GM19328 (cell line): ENCODE measurements at regions not wholly inside any gene's neighbourhood (a gene's known extent, or its start where the extent isn't known, plus 50 kb on each side); places are given as distances from the start of the nearest gene placed in this dataset.

Experiments
- ATAC-seq: cut with Tn5 transposase; IDR thresholded peaks from one replicate; pipeline ENCODE4 v1.9.1; 2021; ENCODE audit warnings: mild to moderate bottlenecking, moderate library complexity; ENCODE audit not compliant: unreplicated experiment

- ATAC-seq = no peak
Measured at GRCh38 chr9:20291201-20291600, 331.1 kb downstream of the MLLT3 start.

- no peak for ATAC-seq
Measured at GRCh38 chr9:20290257-20290656, 332.0 kb downstream of the MLLT3 start.

GRCh38 chr9:20289423-20290010 lies 332.8 kb downstream of the MLLT3 start:
- no peak for ATAC-seq

GRCh38 chr9:20286969-20287368 lies 335.3 kb downstream of the MLLT3 start:
- no peak for ATAC-seq

GRCh38 chr9:20286154-20286700 lies 336.1 kb downstream of the MLLT3 start:
- no peak for ATAC-seq

GRCh38 chr9:20284601-20285289 lies 337.6 kb downstream of the MLLT3 start:
- ATAC-seq = no peak

- no peak for ATAC-seq
Measured at GRCh38 chr9:20280330-20280729, 342.0 kb downstream of the MLLT3 start.

GRCh38 chr9:20276762-20277161 lies 345.5 kb downstream of the MLLT3 start:
- no peak for ATAC-seq

GRCh38 chr9:20271723-20272122 lies 350.6 kb downstream of the MLLT3 start:
- no peak for ATAC-seq

- no peak for ATAC-seq
Measured at GRCh38 chr9:20271096-20271495, 351.2 kb downstream of the MLLT3 start.

GRCh38 chr9:20270161-20270560 lies 352.1 kb downstream of the MLLT3 start:
- ATAC-seq = no peak

- ATAC-seq = no peak
Measured at GRCh38 chr9:20269620-20270019, 352.7 kb downstream of the MLLT3 start.

- ATAC-seq = no peak
Measured at GRCh38 chr9:20264896-20265295, 357.4 kb downstream of the MLLT3 start.

- no peak for ATAC-seq
Measured at GRCh38 chr9:20262611-20263010, 359.7 kb downstream of the MLLT3 start.

- no peak for ATAC-seq
Measured at GRCh38 chr9:20256284-20256948, 365.9 kb downstream of the MLLT3 start.

GRCh38 chr9:20255052-20255451 lies 367.2 kb downstream of the MLLT3 start:
- ATAC-seq = no peak

GRCh38 chr9:20253635-20254034 lies 368.7 kb downstream of the MLLT3 start:
- no peak for ATAC-seq

GRCh38 chr9:20252778-20253177 lies 369.5 kb downstream of the MLLT3 start:
- no peak for ATAC-seq

- no peak for ATAC-seq
Measured at GRCh38 chr9:20250791-20251190, 371.5 kb downstream of the MLLT3 start.

- no peak for ATAC-seq
Measured at GRCh38 chr9:20244271-20244670, 378.0 kb downstream of the MLLT3 start.

- no peak for ATAC-seq
Measured at GRCh38 chr9:20243841-20244240, 378.5 kb downstream of the MLLT3 start.
